HCT116 (cell line): ENCODE measurements at regions not wholly inside any gene's neighbourhood (a gene's known extent, or its start where the extent isn't known, plus 50 kb on each side); places are given as distances from the start of the nearest gene placed in this dataset.

Experiments used
- ATAC-seq: fragments of 200-7000 bp; cut with Tn5 transposase; 2 replicates; pipeline ENCODE4 v1.9.1; 2020; ENCODE audit warnings: mild to moderate bottlenecking, moderate library complexity
- BruUV-seq: library from RNA; stranded (reverse); fragments of 400-500 nt; replicated peaks from 2 replicates; lab custom pipeline; 2021; lab: Mats Ljungman, UMichigan
- CTCF ChIA-PET: fragments of 300-600 bp; sonication (Branson Sonifier 250); formaldehyde crosslinking; loops from one replicate; lab custom pipeline; 2021; ENCODE audit warnings: antibody characterized with exemption; lab: Charles Lee
- POLR2A ChIA-PET: fragments of 300-600, 350-600 bp; sonication (Branson Sonifier 250); formaldehyde crosslinking; loops from one replicate; lab custom pipeline; 2021; ENCODE audit warnings: antibody characterized with exemption; lab: Charles Lee
- RAD21 ChIA-PET, 2 experiments: fragments of 300-600 bp; sonication (Branson Sonifier 250); formaldehyde crosslinking; loops; one replicate each; lab custom pipeline; 2023; ENCODE audit warnings: low total read pairs in 2 of 2; ENCODE audit not compliant: uncharacterized antibody in 2 of 2, unreplicated experiment in 2 of 2, low non-redundant PET in 1 of 2; lab: Charles Lee
- DNase-seq: peaks from one replicate; pipeline ENCODE4 v3.0.0-alpha.2; 2010; ENCODE audit warnings: low read depth, low spot score
- H2AFZ ChIP-seq: fragments of 200-600 bp; shearing (Covaris generic), sonication (generic); 2 replicates; pipeline ENCODE4 v1.6.1; 2017; ENCODE audit warnings: low read depth, mixed run types, mixed read lengths, antibody characterized with exemption, low read length; ENCODE audit not compliant: poor library complexity, severe bottlenecking
- H3K27ac ChIP-seq: 2 replicates; pipeline ENCODE4 v1.5.1; 2012; ENCODE audit warnings: low read depth, low read length
- H3K27me3 ChIP-seq: fragments of 200-600 bp; sonication (generic); 2 replicates; pipeline ENCODE4 v1.6.1; 2016; ENCODE audit warnings: mixed run types, low read length, mixed read lengths; ENCODE audit not compliant: insufficient read depth
- H3K36me3 ChIP-seq, 2 experiments: fragments of 200-500 bp in 1 of 2; fragments of 200-600 bp in 1 of 2; sonication (Bioruptor generic) in 1 of 2; sonication (generic) in 1 of 2; 2 replicates each; pipeline versions ENCODE4 v1.5.1 to v1.6.1; 2014 to 2016; ENCODE audit warnings: low read length in 2 of 2, inconsistent platforms in 1 of 2, mixed read lengths in 1 of 2, mixed run types in 1 of 2; ENCODE audit not compliant: insufficient read depth in 2 of 2, control insufficient read depth in 1 of 2
- H3K4me1 ChIP-seq, 2 experiments: fragments of 200-600 bp in 1 of 2; sonication (generic) in 1 of 2; 2 replicates each; pipeline versions ENCODE4 v1.5.1 to v1.6.1; 2012 to 2017; ENCODE audit warnings: low read length in 2 of 2, inconsistent platforms in 1 of 2, mild to moderate bottlenecking in 1 of 2, mixed read lengths in 1 of 2, mixed run types in 1 of 2, moderate library complexity in 1 of 2; ENCODE audit not compliant: insufficient read depth in 2 of 2, control insufficient read depth in 1 of 2
- H3K4me2 ChIP-seq: fragments of 200-600 bp; sonication (generic); 2 replicates; pipeline ENCODE4 v1.6.1; 2017; ENCODE audit warnings: mixed run types, low read length, mixed read lengths
- H3K4me3 ChIP-seq, 2 experiments: fragments of 200-600 bp in 1 of 2; sonication (generic) in 1 of 2; replicated peaks in 1 of 2; 2 replicates each; pipeline ENCODE4 v1.5.1; 2011 to 2016; ENCODE audit warnings: low read length in 2 of 2, control low read depth in 1 of 2, low read depth in 1 of 2, mild to moderate bottlenecking in 1 of 2, mixed read lengths in 1 of 2, mixed run types in 1 of 2
- H3K79me2 ChIP-seq: fragments of 200-600 bp; sonication (generic); 2 replicates; pipeline ENCODE4 v1.6.1; 2017; ENCODE audit warnings: mild to moderate bottlenecking, mixed run types, low read length, moderate library complexity, mixed read lengths; ENCODE audit not compliant: insufficient read depth
- H3K9ac ChIP-seq: fragments of 200-600 bp; sonication (generic); 2 replicates; pipeline ENCODE4 v1.6.1; 2016; ENCODE audit warnings: low read length, mixed read lengths
- H3K9me2 ChIP-seq: fragments of 200-600 bp; sonication (generic), shearing (Covaris generic); 2 replicates; pipeline ENCODE4 v1.6.1; 2017; ENCODE audit warnings: mixed run types, mild to moderate bottlenecking, moderate library complexity; ENCODE audit not compliant: insufficient read depth
- H3K9me3 ChIP-seq, 2 experiments: fragments of 200-500 bp in 1 of 2; fragments of 200-600 bp in 1 of 2; sonication (Bioruptor generic) in 1 of 2; sonication (generic) in 1 of 2; 2 replicates each; pipeline ENCODE4 v1.6.1; 2014 to 2017; ENCODE audit warnings: low read length in 2 of 2, mixed read lengths in 2 of 2, inconsistent platforms in 1 of 2, low read depth in 1 of 2, mild to moderate bottlenecking in 1 of 2, mixed run types in 1 of 2, moderate library complexity in 1 of 2; ENCODE audit not compliant: control insufficient read depth in 1 of 2, insufficient read depth in 1 of 2
- H4K20me1 ChIP-seq: fragments of 200-600 bp; sonication (generic), shearing (Covaris generic); 2 replicates; pipeline ENCODE4 v1.6.1; 2017; ENCODE audit warnings: mixed run types, mild to moderate bottlenecking, moderate library complexity; ENCODE audit not compliant: insufficient read depth
- FOSL1 ChIP-seq: IDR thresholded peaks from 2 replicates; pipeline ENCODE4 v1.6.1; 2012; ENCODE audit warnings: low read depth
- JUND ChIP-seq: IDR thresholded peaks from 2 replicates; pipeline ENCODE4 v1.6.1; 2012
- POLR2A ChIP-seq: IDR thresholded peaks from 2 replicates; pipeline ENCODE4 v1.7.0; 2011; ENCODE audit warnings: borderline replicate concordance; ENCODE audit not compliant: insufficient read depth, insufficient read length; ENCODE audit errors: extremely low read depth
- YY1 ChIP-seq: IDR thresholded peaks from 2 replicates; pipeline ENCODE4 v1.6.1; 2011; ENCODE audit warnings: low read length, low read depth, moderate library complexity, mild to moderate bottlenecking; ENCODE audit not compliant: insufficient replicate concordance; ENCODE audit errors: extremely low read depth
- intact Hi-C: fragments of 100-400 bp; cut with micrococcal nuclease; formaldehyde crosslinking; loops from 2 replicates; pipeline ENCODE4 v1.10.0; 2022
- TF ChIP-seq, protein P1 (sequence below): IDR thresholded peaks from 2 replicates; pipeline ENCODE4 v1.6.1; 2011; ENCODE audit warnings: mild to moderate bottlenecking, low read length, moderate library complexity; ENCODE audit not compliant: insufficient replicate concordance; ENCODE audit errors: extremely low read depth

DNA sequence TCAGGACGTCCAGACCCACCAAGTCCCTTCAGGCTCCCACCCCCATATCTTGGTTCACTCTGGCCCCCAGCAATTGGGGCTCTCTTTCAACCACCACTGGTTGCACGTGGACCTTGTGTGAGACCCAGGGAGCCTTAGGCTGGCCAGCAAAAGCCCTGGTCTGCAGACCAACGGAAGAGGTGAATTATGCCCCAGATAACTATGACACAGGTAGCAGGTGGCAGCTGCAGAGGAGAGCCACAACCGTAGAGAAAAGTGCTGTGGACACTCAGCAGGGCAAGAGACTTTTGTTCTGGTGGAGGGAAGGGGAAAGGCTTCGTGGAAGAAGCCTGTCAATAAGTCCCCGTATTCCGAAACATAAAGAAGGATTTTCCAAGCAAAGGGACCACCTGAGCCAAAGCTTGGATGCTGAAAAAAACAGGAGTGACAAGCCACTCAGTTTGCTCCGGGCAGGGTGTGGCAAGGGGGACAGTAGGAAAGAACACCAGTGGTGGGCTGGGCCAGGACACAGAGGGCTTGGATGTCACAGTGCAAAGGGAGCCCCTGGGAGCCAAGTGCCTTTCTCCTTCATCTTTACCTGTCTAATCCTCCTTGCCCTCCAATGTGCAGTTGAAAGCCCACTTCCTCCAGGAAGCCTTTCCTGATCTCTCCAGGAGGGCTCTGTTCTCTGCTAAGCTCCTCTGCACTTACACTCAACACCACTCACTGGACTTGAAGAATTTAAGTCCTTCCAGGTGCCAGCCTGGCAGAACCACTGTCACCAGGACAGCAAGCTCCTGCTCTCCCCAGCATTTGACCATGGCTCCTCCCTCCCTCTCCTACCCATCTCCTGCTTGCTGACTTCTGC, 264.7 kb downstream of the BUD13 start (continued):
- TF ChIP-seq, protein P1, sequence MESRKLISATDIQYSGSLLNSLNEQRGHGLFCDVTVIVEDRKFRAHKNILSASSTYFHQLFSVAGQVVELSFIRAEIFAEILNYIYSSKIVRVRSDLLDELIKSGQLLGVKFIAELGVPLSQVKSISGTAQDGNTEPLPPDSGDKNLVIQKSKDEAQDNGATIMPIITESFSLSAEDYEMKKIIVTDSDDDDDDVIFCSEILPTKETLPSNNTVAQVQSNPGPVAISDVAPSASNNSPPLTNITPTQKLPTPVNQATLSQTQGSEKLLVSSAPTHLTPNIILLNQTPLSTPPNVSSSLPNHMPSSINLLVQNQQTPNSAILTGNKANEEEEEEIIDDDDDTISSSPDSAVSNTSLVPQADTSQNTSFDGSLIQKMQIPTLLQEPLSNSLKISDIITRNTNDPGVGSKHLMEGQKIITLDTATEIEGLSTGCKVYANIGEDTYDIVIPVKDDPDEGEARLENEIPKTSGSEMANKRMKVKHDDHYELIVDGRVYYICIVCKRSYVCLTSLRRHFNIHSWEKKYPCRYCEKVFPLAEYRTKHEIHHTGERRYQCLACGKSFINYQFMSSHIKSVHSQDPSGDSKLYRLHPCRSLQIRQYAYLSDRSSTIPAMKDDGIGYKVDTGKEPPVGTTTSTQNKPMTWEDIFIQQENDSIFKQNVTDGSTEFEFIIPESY: no peak

DNA sequence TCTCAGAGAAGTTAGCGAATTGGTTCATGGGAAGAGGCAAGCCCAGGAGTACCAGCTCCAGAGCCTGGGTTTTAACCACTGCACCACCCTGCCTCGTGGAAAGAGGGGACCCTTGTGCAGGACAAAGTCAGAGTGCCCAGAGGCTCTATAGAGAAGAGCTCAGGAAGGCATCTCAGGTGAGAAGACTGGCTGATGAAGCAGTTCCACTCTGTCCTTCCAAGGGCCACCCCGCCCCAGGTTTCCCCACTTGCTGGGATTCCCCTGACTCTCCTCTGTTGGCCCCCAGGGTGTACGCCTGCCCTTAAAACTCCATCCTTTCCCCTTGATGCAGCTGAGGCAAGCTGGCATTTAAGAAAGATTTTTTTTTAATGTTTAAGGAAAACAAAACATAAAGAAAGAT, 265.8 kb downstream of the BUD13 start:
- ATAC-seq: no peak
- no peaks in the 10 kb centered on the region for H3K9me2 ChIP-seq
- H3K4me2 ChIP-seq: no peak overlapping the region
- TF ChIP-seq FOSL1: no peak
- no peak for TF ChIP-seq JUND
- TF ChIP-seq POLR2A: no peak
- TF ChIP-seq YY1: no peak
- TF ChIP-seq, all 23 proteins: peak for 0
- CTCF ChIA-PET: interaction anchor here (0.8 kb wide), 1 partner anchor 8 kb away, joined by 3 read pairs; no protein-coding TSS in a partner anchor
- Histone ChIP-seq H3K4me3 (no peak overlapping the region), H3K27me3 (peaks cover 50% of the 10 kb centered on the region), H3K36me3 (no peaks in the 10 kb centered on the region), H2AFZ (no peak overlapping the region), H3K9ac (no peak overlapping the region), H3K9me3 (no peaks in the 10 kb centered on the region), H3K79me2 (no peaks in the 10 kb centered on the region), H4K20me1 (no peaks in the 10 kb centered on the region), H3K4me1 (no peaks in the 10 kb centered on the region), H3K27ac (no peak overlapping the region)
- intact Hi-C loops: no loop called here
- POLR2A ChIA-PET: no interaction called here
- RAD21 ChIA-PET: no interaction called here
- no TSS peak for BruUV-seq
- DNase-seq: no peak
